ENCODE measurements at regions not wholly inside any gene's neighbourhood (a gene's known extent, or its start where the extent isn't known, plus 50 kb on each side); places are given as distances from the start of the nearest gene placed in this dataset.

DNA sequence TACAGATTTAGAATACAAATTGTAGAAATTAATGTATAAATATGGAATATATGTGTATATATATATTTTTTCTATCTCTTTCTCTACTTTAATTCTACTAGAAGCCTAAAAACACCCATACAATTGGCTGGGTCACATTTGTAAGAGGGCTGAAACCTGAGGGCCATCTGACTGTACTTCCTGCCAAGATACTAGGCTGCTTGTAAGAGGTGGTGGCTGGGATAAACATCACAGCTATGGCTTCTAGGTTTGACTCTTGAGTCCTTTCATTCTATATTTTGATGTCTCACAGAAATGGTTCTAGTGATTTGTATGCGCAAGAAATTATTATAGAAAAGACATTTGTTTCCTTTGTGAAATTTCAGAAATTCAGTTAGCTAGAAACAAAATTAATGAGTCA, 1155.2 kb upstream of the B3GALT2 start (continued):
- TF ChIP-seq MAX (IDR thresholded peaks at IDR 0.05) (no peak), SIN3A (IDR thresholded peaks at IDR 0.05; ENCODE audit: low read depth) (no peak)
- TF ChIP-seq, protein P1, sequence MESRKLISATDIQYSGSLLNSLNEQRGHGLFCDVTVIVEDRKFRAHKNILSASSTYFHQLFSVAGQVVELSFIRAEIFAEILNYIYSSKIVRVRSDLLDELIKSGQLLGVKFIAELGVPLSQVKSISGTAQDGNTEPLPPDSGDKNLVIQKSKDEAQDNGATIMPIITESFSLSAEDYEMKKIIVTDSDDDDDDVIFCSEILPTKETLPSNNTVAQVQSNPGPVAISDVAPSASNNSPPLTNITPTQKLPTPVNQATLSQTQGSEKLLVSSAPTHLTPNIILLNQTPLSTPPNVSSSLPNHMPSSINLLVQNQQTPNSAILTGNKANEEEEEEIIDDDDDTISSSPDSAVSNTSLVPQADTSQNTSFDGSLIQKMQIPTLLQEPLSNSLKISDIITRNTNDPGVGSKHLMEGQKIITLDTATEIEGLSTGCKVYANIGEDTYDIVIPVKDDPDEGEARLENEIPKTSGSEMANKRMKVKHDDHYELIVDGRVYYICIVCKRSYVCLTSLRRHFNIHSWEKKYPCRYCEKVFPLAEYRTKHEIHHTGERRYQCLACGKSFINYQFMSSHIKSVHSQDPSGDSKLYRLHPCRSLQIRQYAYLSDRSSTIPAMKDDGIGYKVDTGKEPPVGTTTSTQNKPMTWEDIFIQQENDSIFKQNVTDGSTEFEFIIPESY (IDR thresholded peaks at IDR 0.05; ENCODE audit: extremely low read depth, insufficient replicate concordance, low read length): no peak

DNA sequence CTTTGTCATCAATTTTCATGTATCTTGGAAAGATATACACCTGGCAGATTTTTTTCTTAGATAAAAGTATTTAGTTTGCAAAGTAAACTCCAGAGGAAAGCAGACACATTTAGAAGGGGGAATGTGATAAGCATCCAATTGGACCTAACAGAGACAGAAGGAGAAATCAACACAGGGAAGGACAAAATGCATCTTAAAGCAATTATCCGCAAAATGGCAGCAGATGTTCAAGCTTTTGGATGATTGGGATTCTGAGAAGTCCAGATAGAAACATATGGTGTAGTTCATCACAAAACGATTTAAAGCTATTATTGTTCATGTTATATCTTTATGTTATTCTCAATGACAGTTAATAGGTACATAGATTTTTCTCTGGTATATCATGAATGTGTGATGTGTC, 1153.1 kb upstream of the B3GALT2 start:
- ChIA-PET POLR2A (no interaction called here), CTCF (no interaction called here), RAD21 (ENCODE audit: low non-redundant PET in 1 of 2, low total read pairs in 2 of 2, uncharacterized antibody in 2 of 2, unreplicated experiment in 2 of 2) (no interaction called here)
- H3K9ac ChIP-seq (ENCODE audit: low read length): no peak overlapping the region
- H3K4me3 ChIP-seq (replicated peaks in 1 of 2; ENCODE audit: low read depth in 1 of 2, low read length in 2 of 2): no peak overlapping the region
- no peak overlapping the region for H2AFZ ChIP-seq (ENCODE audit: low read depth, low read length, poor library complexity, severe bottlenecking)
- TF ChIP-seq EZH2 (IDR thresholded peaks at IDR 0.05) (no peak), RAD21 (IDR thresholded peaks at IDR 0.05; ENCODE audit: low read depth) (no peak), MAX (IDR thresholded peaks at IDR 0.05) (no peak), CBX3 (IDR thresholded peaks at IDR 0.05; ENCODE audit: low read depth) (no peak), ZNF274 (IDR thresholded peaks at IDR 0.05; ENCODE audit: low read depth, low read length) (no peak), SIN3A (IDR thresholded peaks at IDR 0.05; ENCODE audit: low read depth) (no peak), TCF7L2 (IDR thresholded peaks at IDR 0.05; ENCODE audit: borderline replicate concordance, extremely low read depth, insufficient read depth, insufficient read length) (no peak), POLR2AphosphoS5 (IDR thresholded peaks at IDR 0.05; ENCODE audit: low read depth, low read length) (no peak), EZH2phosphoT487 (IDR thresholded peaks at IDR 0.05; ENCODE audit: borderline replicate concordance) (no peak), ZFX (IDR thresholded peaks at IDR 0.05) (no peak), JUND (IDR thresholded peaks at IDR 0.05) (no peak), YY1 (IDR thresholded peaks at IDR 0.05; ENCODE audit: extremely low read depth, insufficient replicate concordance, low read depth, low read length) (no peak), SRF (IDR thresholded peaks at IDR 0.05; ENCODE audit: low read depth) (no peak), EGR1 (IDR thresholded peaks at IDR 0.05; ENCODE audit: low read depth) (no peak), ATF3 (IDR thresholded peaks at IDR 0.05) (no peak)
- TF ChIP-seq, protein P2, sequence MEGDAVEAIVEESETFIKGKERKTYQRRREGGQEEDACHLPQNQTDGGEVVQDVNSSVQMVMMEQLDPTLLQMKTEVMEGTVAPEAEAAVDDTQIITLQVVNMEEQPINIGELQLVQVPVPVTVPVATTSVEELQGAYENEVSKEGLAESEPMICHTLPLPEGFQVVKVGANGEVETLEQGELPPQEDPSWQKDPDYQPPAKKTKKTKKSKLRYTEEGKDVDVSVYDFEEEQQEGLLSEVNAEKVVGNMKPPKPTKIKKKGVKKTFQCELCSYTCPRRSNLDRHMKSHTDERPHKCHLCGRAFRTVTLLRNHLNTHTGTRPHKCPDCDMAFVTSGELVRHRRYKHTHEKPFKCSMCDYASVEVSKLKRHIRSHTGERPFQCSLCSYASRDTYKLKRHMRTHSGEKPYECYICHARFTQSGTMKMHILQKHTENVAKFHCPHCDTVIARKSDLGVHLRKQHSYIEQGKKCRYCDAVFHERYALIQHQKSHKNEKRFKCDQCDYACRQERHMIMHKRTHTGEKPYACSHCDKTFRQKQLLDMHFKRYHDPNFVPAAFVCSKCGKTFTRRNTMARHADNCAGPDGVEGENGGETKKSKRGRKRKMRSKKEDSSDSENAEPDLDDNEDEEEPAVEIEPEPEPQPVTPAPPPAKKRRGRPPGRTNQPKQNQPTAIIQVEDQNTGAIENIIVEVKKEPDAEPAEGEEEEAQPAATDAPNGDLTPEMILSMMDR (IDR thresholded peaks at IDR 0.05 in 2 of 3, conservative IDR thresholded peaks at IDR 0.05 in 1 of 3; ENCODE audit: borderline replicate concordance in 1 of 3, insufficient read depth in 1 of 3, low read depth in 2 of 3, low read length in 2 of 3): no peak
- TF ChIP-seq, protein P3, sequence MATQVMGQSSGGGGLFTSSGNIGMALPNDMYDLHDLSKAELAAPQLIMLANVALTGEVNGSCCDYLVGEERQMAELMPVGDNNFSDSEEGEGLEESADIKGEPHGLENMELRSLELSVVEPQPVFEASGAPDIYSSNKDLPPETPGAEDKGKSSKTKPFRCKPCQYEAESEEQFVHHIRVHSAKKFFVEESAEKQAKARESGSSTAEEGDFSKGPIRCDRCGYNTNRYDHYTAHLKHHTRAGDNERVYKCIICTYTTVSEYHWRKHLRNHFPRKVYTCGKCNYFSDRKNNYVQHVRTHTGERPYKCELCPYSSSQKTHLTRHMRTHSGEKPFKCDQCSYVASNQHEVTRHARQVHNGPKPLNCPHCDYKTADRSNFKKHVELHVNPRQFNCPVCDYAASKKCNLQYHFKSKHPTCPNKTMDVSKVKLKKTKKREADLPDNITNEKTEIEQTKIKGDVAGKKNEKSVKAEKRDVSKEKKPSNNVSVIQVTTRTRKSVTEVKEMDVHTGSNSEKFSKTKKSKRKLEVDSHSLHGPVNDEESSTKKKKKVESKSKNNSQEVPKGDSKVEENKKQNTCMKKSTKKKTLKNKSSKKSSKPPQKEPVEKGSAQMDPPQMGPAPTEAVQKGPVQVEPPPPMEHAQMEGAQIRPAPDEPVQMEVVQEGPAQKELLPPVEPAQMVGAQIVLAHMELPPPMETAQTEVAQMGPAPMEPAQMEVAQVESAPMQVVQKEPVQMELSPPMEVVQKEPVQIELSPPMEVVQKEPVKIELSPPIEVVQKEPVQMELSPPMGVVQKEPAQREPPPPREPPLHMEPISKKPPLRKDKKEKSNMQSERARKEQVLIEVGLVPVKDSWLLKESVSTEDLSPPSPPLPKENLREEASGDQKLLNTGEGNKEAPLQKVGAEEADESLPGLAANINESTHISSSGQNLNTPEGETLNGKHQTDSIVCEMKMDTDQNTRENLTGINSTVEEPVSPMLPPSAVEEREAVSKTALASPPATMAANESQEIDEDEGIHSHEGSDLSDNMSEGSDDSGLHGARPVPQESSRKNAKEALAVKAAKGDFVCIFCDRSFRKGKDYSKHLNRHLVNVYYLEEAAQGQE (IDR thresholded peaks at IDR 0.05; ENCODE audit: low read depth): no peak
- H3K9me3 ChIP-seq (ENCODE audit: control insufficient read depth in 1 of 2, insufficient read depth in 1 of 2, low read depth in 1 of 2, low read length in 2 of 2): no peaks in the 10 kb centered on the region
- H3K4me2 ChIP-seq (ENCODE audit: low read length): no peak overlapping the region
- H3K79me2 ChIP-seq (ENCODE audit: insufficient read depth, low read length): no peaks in the 10 kb centered on the region
- DNase-seq (ENCODE audit: low read depth, low spot score) (no peak), ATAC-seq (no peak)
- no TSS peak for BruUV-seq (replicated peaks)
- H3K27ac ChIP-seq (ENCODE audit: low read depth, low read length): no peak overlapping the region
- H3K4me1 ChIP-seq (ENCODE audit: control insufficient read depth in 1 of 2, insufficient read depth in 2 of 2, low read length in 2 of 2): no peaks in the 10 kb centered on the region
- no peaks in the 10 kb centered on the region for H3K36me3 ChIP-seq (ENCODE audit: control insufficient read depth in 1 of 2, insufficient read depth in 2 of 2, low read length in 2 of 2)
- no peaks in the 10 kb centered on the region for H3K27me3 ChIP-seq (ENCODE audit: insufficient read depth, low read length)
- no peaks in the 10 kb centered on the region for H3K9me2 ChIP-seq (ENCODE audit: insufficient read depth)
- no peaks in the 10 kb centered on the region for H4K20me1 ChIP-seq (ENCODE audit: insufficient read depth)
- intact Hi-C loops (cut with micrococcal nuclease): no loop called here

Measured in HCT116 (cell line).